ENCODE measurements at regions not wholly inside any gene's neighbourhood (a gene's known extent, or its start where the extent isn't known, plus 50 kb on each side); places are given as distances from the start of the nearest gene placed in this dataset.

GRCh38 chr18:40356168-40356567, 1598.9 kb upstream of the PIK3C3 start:
- Histone ChIP-seq H3K4me3 (no peak overlapping the region), H3K4me1 (no peaks in the 10 kb centered on the region), H3K36me3 (no peaks in the 10 kb centered on the region), H3K27ac (no peak overlapping the region), H3K9me3 (no peaks in the 10 kb centered on the region), H3K27me3 (no peaks in the 10 kb centered on the region)
- in situ Hi-C loops (cut with MboI; ENCODE audit: low pct_ligation_motif_present in 1 of 4, low pct_unique_long_range_greater_than_20kb in 1 of 4, low sequenced_read_pairs in 3 of 4): no loop called here
- intact Hi-C loops (cut with DNase I; ENCODE audit: low total_unique reads): no loop called here
- 71 to 74% methylated on average over 5 to 6 of the region's 6 CpGs for WGBS, 2 donors (ENCODE audit: low coverage in 1 of 2)
- no peak for TF ChIP-seq POLR2A (IDR thresholded peaks at IDR 0.05)
- no peak for TF ChIP-seq POLR2AphosphoS5 (IDR thresholded peaks at IDR 0.05)
- no peak for TF ChIP-seq EP300 (IDR thresholded peaks at IDR 0.05; ENCODE audit: low read depth)
- no peak for TF ChIP-seq CTCF (IDR thresholded peaks at IDR 0.05)
- no peak for DNase-seq

- DNase-seq: no peak
- WGBS, 2 donors (ENCODE audit: low coverage in 1 of 2): 71 to 78% methylated on average over 1 of the region's 1 CpG
- Histone ChIP-seq H3K27me3 (no peaks in the 10 kb centered on the region), H3K4me1 (no peaks in the 10 kb centered on the region), H3K9me3 (no peaks in the 10 kb centered on the region), H3K36me3 (no peaks in the 10 kb centered on the region), H3K27ac (no peak overlapping the region), H3K4me3 (no peak overlapping the region)
- intact Hi-C loops (cut with DNase I; ENCODE audit: low total_unique reads) (no loop called here), in situ Hi-C loops (cut with MboI; ENCODE audit: low pct_ligation_motif_present in 1 of 4, low pct_unique_long_range_greater_than_20kb in 1 of 4, low sequenced_read_pairs in 3 of 4) (no loop called here)
- TF ChIP-seq EP300 (IDR thresholded peaks at IDR 0.05; ENCODE audit: low read depth) (no peak), POLR2AphosphoS5 (IDR thresholded peaks at IDR 0.05) (no peak), CTCF (IDR thresholded peaks at IDR 0.05) (no peak), POLR2A (IDR thresholded peaks at IDR 0.05) (no peak)
Measured at GRCh38 chr18:40355726-40356125, 1599.3 kb upstream of the PIK3C3 start.

GRCh38 chr18:40348196-40348595, 1606.8 kb upstream of the PIK3C3 start:
- Histone ChIP-seq H3K4me3 (no peak overlapping the region), H3K36me3 (no peaks in the 10 kb centered on the region), H3K4me1 (no peaks in the 10 kb centered on the region), H3K9me3 (no peaks in the 10 kb centered on the region), H3K27ac (no peak overlapping the region), H3K27me3 (no peaks in the 10 kb centered on the region)
- no peak for TF ChIP-seq POLR2AphosphoS5 (IDR thresholded peaks at IDR 0.05)
- DNase-seq: no peak
- WGBS, 2 donors (ENCODE audit: low coverage in 1 of 2): 70 to 73% methylated on average over 1 of the region's 1 CpG
- intact Hi-C loops (cut with DNase I; ENCODE audit: low total_unique reads) (no loop called here), in situ Hi-C loops (cut with MboI; ENCODE audit: low pct_ligation_motif_present in 1 of 4, low pct_unique_long_range_greater_than_20kb in 1 of 4, low sequenced_read_pairs in 3 of 4) (loop anchor here in 1 of 4 donors (25.0 kb wide), 1 partner anchor 89 kb away; no protein-coding TSS in a partner anchor)

- Histone ChIP-seq H3K9me3 (no peaks in the 10 kb centered on the region), H3K27me3 (no peaks in the 10 kb centered on the region), H3K27ac (no peak overlapping the region), H3K36me3 (no peaks in the 10 kb centered on the region), H3K4me3 (no peak overlapping the region), H3K4me1 (no peaks in the 10 kb centered on the region)
- DNase-seq: no peak
- TF ChIP-seq EP300 (IDR thresholded peaks at IDR 0.05; ENCODE audit: low read depth): no peak
- no peak for TF ChIP-seq POLR2AphosphoS5 (IDR thresholded peaks at IDR 0.05)
- TF ChIP-seq CTCF (IDR thresholded peaks at IDR 0.05): no peak
- TF ChIP-seq POLR2A (IDR thresholded peaks at IDR 0.05): no peak
- intact Hi-C loops (cut with DNase I; ENCODE audit: low total_unique reads): no loop called here
- in situ Hi-C loops (cut with MboI; ENCODE audit: low pct_ligation_motif_present in 1 of 4, low pct_unique_long_range_greater_than_20kb in 1 of 4, low sequenced_read_pairs in 3 of 4): loop anchor here in 1 of 4 donors (25.0 kb wide), 1 partner anchor 90 kb away; no protein-coding TSS in a partner anchor
- WGBS, 2 donors (ENCODE audit: low coverage in 1 of 2): 50 to 92% methylated on average over 2 to 5 of the region's 5 CpGs
Measured at GRCh38 chr18:40347261-40347660, 1607.8 kb upstream of the PIK3C3 start.

GRCh38 chr18:40346146-40346545, 1608.9 kb upstream of the PIK3C3 start:
- in situ Hi-C loops (cut with MboI; ENCODE audit: low pct_ligation_motif_present in 1 of 4, low pct_unique_long_range_greater_than_20kb in 1 of 4, low sequenced_read_pairs in 3 of 4): loop anchor here in 1 of 4 donors (25.0 kb wide), 1 partner anchor 91 kb away; no protein-coding TSS in a partner anchor
- H3K9me3 ChIP-seq: no peaks in the 10 kb centered on the region
- TF ChIP-seq CTCF (IDR thresholded peaks at IDR 0.05) (no peak), POLR2A (IDR thresholded peaks at IDR 0.05) (no peak), EP300 (IDR thresholded peaks at IDR 0.05; ENCODE audit: low read depth) (no peak), POLR2AphosphoS5 (IDR thresholded peaks at IDR 0.05) (no peak)
- no peaks in the 10 kb centered on the region for H3K27me3 ChIP-seq
- no peaks in the 10 kb centered on the region for H3K4me1 ChIP-seq
- no peak for DNase-seq
- intact Hi-C loops (cut with DNase I; ENCODE audit: low total_unique reads): no loop called here
- H3K4me3 ChIP-seq: no peak overlapping the region
- no peaks in the 10 kb centered on the region for H3K36me3 ChIP-seq
- no peak overlapping the region for H3K27ac ChIP-seq
